Nucleus accumbens (tissue), 56 donors: ENCODE measurements at regions not wholly inside any gene's neighbourhood (a gene's known extent, or its start where the extent isn't known, plus 50 kb on each side); places are given as distances from the start of the nearest gene placed in this dataset.
"Not testable (repeated sequence)": the region's sequence is repeated elsewhere in the genome, so short reads cannot be mapped to it uniquely, and the experiment has no call there.

Experiments
- DNase-seq, 56 donors: peaks; one replicate each; lab custom pipeline; 2025; lab: John Stamatoyannopoulos, UW

DNA sequence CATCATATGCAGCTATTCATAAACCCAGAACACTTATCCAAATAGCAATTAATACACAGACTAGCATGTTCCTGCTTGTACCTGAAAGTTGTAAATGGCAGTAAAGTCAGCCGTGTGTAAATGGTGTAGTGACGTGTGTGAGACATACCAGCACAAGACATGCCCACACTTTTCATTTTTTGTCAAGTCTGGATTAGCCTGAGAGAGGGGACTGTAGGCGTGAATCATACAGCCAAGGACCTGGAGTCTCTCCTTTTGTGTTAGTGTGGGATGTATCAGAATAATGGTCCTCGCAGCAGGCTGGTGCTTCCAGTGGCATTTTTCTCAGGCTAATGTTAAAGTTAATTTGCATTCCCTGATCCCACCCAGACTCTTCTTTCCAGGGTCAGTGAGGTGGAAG, 116.8 kb upstream of the BMAL1 start:
- DNase-seq = no peak

DNA sequence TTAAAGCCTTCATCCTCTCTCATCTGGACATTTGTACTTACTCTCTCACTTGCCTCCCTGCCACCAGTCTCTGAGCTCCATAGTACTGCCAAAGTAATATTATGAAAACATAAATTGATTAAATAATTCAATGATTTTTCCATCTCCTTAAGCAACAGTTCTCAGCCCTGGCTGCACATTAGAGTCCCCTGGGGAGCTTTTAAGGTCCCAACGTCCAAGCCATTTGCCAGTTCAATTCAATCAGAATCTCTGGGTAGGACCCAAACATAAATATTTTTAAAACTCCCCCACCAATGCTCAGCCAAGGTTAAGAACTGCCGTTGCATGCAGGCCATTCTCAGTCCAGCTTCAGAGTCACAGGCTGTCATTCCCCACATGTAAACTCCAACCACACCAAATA, 114.4 kb upstream of the BMAL1 start:
- DNase-seq = no peak

DNA sequence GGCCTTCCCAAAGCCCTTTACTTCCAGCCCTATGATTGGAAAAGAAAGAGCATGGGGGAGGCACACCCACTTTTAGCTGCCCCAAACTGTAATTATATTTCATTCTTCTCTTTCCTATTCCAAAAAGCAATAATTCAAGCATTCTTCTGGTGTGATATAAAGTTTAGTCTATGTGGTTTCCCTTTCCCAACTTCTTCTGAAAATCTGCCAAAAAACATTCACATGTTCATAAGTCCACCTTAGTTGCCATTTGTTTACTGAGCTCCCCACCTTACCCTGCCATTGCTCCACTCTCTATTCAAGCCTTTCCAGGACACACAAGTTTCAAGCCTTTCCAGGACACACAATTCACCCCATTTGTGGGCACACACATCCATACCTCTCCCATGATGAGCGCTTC, 111.6 kb upstream of the BMAL1 start:
- DNase-seq = no peak

DNA sequence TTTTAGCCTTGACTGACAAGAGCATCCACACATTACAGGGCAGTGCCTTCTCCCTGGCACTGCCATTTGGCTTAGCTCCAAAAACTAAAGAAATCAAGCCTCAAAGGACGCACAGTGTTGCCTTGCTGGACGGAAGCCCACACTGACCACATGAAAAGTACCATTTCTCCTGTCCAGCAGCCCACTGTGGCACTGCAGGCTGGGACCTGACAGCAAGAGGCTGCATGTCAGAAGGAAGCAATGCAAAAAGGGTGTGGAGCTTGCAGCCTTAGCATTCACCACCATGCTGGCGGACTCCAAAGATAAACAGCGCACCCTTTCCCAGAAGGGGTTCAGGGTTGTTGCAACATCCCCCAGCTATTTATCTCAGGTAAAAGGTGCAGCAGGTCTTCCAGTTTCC, 109.3 kb upstream of the BMAL1 start:
- DNase-seq = peak in 10 of 56 donors; percentile 2 to 23 (median 8)

DNA sequence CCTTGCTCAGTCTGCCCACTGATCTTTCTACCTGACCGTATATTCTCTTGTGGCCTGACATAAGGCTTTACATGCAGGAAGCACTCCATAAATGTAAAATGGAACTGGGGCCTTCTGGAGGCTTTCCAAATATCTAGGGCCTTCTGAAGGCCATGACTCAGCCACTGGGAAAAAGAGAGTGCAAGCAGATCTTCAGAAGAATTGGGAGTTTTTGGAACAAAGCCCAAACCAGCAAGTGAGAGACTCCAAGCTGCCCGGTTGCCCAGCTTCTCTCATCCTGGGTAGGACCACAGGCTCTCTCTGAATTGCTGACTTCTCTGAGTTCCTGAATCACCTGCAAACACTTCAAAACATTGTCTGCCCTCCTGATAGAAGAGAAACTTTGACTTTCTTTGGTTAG, 107.9 kb upstream of the BMAL1 start:
- DNase-seq = peak in 1 of 56 donors; percentile 15

DNA sequence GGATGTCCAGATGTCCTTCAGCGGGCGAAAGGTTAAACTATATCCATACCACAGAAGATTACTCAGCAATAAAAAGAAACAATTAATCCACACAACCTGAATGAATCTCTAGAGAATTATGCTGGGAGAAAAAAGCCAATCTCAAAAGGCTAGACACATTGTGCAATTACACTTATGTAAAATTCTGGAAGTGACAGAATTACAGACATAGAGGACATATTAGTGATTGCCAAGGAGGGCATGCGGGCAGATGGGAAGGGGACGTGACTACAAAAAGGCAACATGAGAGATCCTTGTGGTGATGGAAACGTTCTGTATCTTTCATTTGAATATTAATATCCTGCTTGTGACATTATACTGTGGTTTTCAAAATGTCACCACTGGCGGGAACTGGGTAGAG, 103.5 kb upstream of the BMAL1 start:
- no peak for DNase-seq

DNA sequence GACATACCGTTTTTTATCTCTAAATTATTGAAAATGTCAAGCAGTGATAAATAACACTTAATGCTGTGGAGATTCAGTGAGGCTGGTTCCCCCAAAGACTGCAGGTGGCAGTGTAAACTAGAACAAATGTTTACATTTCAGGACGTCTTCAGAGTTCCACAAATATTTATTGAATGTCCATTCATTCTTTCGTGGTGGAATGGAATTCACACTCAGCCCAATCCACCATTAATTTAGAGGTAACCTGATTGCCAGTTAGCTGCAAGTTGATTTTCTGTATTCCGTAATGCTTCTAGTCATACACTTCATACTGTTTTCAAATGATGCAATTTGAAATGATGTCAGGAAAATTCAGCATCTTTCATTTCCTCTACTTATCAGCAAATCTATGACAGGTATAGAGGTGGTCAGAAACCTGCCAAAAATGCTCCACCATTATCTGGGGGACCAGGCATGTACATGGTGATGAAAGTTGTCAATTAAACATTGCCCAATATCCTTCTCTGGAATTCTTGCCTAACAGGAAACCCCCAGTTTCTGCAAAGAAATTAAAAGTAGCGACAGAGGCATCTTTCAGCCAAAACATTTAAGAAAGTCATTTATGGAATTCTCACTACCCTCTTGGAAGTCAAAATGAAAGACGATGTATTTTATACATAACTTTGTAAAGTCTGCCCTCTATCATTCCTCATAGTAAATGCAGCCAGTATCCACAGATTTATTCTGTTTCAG, 94.3 kb upstream of the BMAL1 start:
- peak in 5 of 56 donors; percentile 10 to 27 (median 25) for DNase-seq

DNA sequence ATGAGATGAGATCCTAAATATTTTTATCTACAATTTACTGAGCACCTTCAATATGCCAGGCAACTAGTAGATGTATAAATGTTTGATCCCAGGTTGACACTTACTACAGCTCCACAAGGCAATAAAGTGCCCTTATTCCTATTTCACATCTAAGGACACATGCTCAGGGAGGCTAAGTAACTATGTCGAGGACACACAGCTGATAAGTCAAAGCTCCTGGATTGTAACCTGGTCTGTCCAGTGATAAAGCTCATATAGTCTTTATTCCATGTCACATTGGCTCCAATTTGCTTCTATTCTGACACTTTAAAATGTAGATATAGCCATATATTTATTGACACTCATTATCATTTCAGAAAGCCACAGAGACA, 93.8 kb upstream of the BMAL1 start:
- DNase-seq = no peak

DNA sequence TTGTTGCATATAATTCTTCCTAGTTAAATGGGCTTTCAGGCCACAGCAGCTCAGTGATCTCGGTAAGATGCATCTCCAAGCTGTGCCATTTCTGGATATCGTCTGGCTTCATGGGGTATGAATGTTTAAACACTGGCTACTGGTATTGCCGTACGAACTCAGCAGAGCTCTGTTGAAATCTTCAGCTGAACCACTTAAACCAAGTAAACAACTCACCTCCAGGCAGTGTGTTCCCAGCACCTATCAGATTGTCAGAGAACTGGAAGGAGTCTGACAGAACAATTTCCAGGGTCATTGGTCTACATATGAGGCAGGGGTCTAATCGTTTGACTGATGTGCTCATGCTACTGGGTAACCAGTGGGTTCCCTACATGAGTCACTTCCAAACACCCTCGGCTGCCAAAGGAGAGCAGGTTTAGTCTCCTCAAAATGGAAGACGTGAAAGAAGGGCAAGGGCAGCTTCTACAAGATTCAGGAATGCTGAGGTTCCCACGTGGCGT, 93.2 kb upstream of the BMAL1 start:
- no peak for DNase-seq

DNA sequence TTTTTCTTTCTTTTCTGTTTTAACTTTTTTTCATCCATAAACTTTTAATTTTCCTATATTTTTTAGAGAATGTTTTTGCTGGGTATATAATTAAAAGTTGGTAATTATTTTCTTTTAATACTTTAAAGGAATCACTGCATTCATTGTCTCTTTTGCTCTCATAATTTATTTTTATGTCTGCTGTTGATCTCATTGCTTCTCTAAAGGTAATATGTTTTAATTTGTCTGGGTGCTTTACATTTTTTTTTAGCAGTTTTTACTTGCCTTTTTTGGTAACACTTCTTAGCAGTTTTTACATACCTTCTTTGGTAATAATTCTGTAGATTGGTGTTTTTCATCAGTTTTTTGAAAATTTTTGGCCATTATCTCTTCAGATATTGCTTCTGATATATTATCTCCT, 89.4 kb upstream of the BMAL1 start:
- no peak for DNase-seq

DNA sequence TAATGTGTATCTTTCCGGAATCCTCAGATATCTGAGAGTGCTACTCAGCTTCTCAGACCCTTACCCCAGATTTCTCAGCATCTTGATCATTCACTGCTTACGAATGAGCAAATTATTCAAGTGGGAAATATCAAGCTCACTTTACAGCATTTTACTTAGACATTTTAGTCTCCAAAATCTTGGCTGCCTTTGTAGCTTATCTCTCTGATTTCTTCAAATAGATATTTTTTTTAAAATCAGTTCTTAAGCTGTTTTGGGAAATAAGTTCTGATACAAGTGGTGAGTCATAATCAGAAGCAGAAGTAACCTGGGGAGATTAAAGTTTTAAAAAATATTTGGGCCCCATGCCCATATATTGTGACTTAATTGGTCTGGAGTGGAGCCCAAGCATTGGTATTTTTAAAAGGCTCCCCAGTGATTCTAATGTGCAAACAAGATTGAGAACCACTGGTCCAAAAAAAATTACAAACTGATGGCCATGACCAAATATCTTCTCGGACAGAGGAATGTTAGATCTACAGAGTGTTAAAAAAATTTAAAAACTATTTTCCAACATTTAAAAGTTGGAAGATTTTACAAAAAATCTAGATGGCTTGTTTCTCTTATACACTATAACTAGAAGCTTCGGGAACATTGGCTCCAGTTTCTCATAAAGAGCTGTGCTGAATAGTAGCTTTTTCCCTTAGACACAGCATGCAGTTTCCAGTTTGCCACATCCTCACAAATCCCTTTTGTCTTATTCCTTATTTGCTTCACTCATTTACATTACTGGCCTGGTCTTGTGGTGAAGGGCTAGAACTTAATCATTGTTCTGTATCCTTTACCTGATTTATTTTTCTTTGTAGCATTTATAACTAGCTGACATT, 87.8 kb upstream of the BMAL1 start:
- DNase-seq = no peak

DNA sequence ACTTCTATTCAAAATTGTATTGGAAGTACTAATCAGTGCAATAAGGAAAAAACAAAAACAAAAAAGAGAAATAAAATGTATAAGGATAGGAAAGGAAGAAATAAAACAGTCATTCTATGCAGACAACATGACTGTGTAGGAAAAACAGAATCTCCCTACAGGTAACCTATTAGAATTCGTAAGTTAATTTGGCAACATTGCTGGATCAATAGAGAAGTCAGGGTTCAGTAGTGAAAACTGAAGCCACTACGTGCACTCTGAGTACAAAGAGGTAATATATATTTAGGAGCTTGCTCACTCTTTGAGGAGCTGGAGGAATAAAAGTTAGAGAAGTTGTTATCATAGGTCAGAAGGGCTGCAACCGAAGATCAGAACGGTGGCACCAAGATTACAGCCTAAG, 84.0 kb upstream of the BMAL1 start:
- no peak for DNase-seq

DNA sequence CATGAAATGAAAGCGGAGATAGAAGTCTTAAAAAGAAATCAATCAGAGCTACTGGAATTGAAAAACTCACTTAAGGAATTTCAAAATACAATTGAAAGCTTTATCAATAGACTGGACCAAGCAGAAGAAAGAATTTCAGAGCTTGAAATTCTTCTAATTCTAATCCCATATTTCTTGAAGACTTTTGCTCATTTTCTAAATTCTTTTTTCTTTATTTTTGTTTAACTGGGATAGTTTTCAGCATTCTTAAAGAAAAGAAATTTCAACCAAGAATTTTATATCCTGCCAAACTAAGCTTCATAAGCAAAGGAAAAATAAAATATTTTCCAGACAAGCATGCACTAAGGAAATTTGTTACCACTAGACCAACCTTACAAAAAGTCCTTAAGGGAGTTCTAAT, 80.2 kb upstream of the BMAL1 start:
- not testable (repeated sequence) for DNase-seq

DNA sequence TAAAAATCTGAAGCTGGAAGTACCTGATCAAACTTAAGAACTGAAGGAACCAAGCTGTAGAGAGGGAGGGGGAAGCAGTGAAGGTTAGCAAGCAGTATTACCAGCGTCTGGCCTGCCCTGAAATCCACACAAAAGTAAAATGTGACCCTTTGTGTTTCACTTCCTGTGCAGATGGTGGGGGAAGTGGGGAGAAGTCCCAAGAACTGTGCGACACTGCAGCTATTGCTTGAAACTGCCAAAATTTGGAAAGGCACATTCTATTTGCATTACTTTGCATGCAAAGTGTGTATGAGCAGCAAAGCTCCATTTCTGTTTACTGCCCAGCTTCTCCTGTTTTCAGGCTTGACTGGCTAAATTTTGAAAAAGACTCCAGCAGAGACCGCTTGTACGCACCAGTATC, 72.1 kb upstream of the BMAL1 start:
- peak in 2 of 56 donors; percentile 39 to 41 for DNase-seq

DNA sequence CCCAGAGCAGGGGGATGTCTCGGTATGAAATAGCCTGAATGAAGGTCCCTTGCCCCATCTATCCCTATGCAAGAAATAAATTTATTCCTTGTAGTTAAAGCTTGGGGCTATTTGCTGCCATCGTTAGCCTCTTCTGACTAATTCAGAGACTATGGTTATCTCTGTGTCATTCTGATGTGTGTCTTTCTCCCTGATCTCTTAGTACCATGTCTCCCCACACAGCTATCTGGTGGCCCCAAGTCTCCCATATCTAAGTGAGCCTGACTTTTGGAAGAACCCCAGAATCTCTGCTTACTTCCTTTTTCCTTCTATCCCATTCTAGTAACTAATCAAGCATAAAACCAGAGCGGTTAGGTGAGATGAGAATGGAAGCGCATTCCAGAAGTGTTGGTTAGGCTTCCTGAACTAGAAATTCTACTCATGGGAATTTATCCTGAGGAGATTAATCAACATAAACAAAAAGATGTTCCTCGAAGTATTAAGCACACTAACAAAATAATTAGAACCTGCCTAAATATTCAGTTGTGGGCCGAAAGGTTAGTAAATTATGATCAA, 71.4 kb upstream of the BMAL1 start:
- DNase-seq = no peak

DNA sequence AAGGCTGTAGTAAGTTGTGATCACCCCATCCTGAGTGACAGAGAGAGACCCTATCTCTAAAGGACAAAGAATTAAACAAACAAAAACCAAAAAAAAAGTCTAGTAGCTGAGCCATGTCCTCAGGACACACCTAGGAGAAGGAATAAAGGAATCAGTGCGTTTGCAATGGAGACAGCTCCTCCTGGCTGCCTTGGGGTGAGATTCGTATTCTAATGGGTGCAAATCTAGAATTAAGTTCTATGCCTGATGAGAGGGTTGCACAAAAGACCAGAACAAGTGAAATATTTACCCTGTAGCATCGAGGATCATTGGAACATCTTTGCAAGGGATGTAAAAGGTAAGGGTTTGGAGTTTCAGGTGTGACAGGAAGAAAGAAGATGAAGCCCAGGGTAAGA, 70.3 kb upstream of the BMAL1 start:
- DNase-seq = no peak

DNA sequence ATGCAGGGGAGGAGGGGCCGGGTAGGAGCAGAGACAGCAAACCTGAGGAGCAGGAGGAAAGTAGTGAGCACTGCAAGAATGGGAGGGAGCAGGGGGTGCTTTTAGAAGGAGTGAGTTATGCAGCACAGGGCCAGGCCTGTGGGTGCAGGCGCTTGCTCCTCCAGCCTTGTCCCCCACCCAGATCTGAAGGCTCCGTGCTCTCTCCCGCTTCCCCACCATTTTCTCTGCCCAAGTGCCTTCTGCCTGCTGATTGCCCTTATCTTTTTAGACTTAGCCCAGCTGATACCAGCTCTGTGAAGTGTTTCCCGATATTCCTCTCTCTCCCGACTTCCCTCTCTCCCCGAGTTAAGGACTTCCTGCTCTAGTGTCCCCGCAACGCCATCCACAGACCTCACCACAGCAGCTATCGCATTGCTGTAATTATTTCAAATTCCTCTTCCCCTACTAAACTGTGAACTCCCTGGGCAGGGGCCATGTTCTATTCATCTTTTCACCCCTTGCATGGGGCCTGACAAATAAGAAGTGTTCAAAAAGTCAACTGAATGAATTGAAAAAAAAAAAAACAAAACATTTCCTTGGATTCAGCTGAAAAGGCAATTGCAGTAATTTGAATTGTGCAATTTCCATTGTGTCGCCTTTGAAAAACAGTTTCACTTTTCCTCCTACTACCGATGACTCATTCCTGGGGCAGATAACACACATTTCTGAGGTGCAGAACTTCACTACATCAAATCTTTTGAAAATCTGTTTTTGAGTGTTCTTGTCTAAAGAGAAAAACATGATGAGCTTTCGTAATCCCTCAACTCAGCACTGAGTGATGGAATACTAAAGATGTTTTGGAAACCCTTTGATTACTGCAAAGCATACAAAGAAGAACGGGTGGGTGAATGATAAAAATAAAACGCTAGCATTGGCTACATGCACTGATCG, 69.7 kb upstream of the BMAL1 start:
- peak in 8 of 56 donors; percentile 25 to 64 (median 40) for DNase-seq

DNA sequence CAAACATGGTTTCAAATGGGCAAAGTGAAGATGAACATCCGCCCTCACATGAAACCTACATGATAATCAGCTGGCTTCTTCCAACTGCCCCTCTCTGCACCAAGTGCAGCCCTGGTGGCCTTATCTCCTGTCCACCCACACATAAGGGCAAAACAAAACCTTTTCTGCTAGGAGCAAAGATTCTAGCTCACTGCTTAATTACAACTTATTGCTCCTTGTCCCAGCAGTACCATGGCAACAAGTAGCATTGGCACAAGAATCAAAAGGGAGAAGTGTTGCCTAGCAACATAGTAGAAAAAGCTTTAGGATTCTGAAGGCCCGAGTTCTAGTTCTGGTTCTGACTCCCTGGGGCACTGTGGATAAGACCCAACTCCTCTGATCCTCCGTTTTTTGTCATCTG, 68.7 kb upstream of the BMAL1 start:
- DNase-seq = peak in 3 of 56 donors; percentile 26 to 31 (median 27)

DNA sequence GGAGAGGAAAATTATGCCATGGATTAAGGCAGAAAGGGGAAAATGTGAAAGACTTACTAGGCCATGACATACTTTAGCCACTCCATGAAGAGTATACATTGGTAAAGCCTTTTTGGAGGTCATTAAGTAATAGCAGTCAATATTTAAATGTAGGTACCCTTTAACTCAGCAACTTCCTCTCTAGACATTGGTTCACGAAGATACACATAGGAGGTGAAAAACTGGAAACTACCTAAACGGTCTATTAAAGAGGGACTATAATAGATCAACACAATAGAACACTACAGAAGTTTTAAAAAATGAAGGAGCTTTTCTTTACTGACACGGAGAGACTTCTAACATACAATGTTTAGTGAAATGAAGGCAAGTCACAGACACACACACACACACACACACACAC, 68.2 kb upstream of the BMAL1 start:
- no peak for DNase-seq

DNA sequence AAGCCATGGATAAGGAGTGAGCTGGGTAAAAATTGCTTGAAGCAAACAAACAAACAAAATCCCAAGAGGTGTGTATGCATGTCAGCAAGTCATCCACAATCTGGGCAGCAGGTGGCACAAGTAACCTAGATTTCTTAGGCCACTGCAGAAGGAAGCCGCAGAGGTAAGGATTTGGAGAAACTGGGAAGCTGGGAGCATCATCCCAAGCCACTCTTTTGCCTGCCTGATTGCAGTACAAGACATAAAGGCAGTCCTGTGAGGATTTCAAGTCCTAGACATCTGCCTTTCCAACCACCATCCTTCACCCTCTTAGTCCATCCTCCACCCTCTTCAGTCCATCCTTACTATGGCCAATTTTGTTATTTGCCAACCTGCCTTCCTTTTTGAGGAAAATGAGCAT, 67.2 kb upstream of the BMAL1 start:
- DNase-seq = peak in 24 of 56 donors; percentile 7 to 83 (median 46)
